Neutrophil (primary cell): ENCODE measurements at regions not wholly inside any gene's neighbourhood (a gene's known extent, or its start where the extent isn't known, plus 50 kb on each side); places are given as distances from the start of the nearest gene placed in this dataset.

ENCODE experiments used
- H3K27ac ChIP-seq: fragments of 200-600 bp; sonication (generic); 2 replicates; pipeline ENCODE4 v1.5.1; 2016; ENCODE audit warnings: mild to moderate bottlenecking, moderate library complexity
- H3K27me3 ChIP-seq: fragments of 200-600 bp; sonication (generic); 2 replicates; pipeline ENCODE4 v1.6.0; 2016; ENCODE audit warnings: mild to moderate bottlenecking
- H3K36me3 ChIP-seq: fragments of 200-600 bp; sonication (generic); 2 replicates; pipeline ENCODE4 v1.5.1; 2017
- H3K4me1 ChIP-seq, 2 experiments: fragments of 200-600 bp in 1 of 2; sonication (generic) in 1 of 2; 1 replicate in 1 of 2; 2 replicates in 1 of 2; pipeline versions ENCODE4 v1.5.1 to v1.6.1; 2013 to 2016; ENCODE audit warnings: low read depth in 1 of 2, low read length in 1 of 2, mild to moderate bottlenecking in 1 of 2, moderate library complexity in 1 of 2; ENCODE audit not compliant: control insufficient read depth in 1 of 2, insufficient read depth in 1 of 2
- H3K4me3 ChIP-seq, 2 experiments: fragments of 200-600 bp in 1 of 2; sonication (generic) in 1 of 2; 1 replicate in 1 of 2; 2 replicates in 1 of 2; pipeline ENCODE4 v1.5.1; 2013 to 2016; ENCODE audit warnings: low read depth in 1 of 2, low read length in 1 of 2, mild to moderate bottlenecking in 1 of 2, moderate library complexity in 1 of 2
- H3K9me3 ChIP-seq: fragments of 200-600 bp; sonication (generic); 2 replicates; pipeline ENCODE4 v1.5.1; 2016
- TF ChIP-seq, protein P1 (sequence below): fragments of 200-600 bp; sonication (generic); IDR thresholded peaks from 2 replicates; pipeline ENCODE4 v1.5.1; 2016; ENCODE audit warnings: antibody characterized with exemption

DNA sequence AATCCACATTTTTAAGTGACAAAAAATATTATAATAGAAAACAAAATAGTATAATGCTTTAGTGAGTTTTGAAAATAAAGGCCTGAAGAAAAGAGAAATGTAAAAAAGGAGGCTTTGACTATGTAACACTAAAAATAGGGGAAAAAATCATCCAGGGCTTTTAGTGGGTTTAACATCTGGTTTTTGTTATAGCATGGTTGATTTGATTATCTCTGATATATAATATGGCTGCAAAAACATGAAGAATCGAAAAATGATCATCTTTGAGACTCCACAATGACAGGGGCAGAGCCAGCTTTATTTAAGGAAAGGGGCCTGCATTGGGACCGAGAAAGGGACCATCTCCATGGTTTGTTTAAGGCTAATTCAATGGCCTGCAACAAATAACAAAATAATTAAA lies 393.8 kb downstream of the PLK2 start:
- TF ChIP-seq, protein P1, sequence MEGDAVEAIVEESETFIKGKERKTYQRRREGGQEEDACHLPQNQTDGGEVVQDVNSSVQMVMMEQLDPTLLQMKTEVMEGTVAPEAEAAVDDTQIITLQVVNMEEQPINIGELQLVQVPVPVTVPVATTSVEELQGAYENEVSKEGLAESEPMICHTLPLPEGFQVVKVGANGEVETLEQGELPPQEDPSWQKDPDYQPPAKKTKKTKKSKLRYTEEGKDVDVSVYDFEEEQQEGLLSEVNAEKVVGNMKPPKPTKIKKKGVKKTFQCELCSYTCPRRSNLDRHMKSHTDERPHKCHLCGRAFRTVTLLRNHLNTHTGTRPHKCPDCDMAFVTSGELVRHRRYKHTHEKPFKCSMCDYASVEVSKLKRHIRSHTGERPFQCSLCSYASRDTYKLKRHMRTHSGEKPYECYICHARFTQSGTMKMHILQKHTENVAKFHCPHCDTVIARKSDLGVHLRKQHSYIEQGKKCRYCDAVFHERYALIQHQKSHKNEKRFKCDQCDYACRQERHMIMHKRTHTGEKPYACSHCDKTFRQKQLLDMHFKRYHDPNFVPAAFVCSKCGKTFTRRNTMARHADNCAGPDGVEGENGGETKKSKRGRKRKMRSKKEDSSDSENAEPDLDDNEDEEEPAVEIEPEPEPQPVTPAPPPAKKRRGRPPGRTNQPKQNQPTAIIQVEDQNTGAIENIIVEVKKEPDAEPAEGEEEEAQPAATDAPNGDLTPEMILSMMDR, result no peak
- no peaks in the 10 kb centered on the region for H3K36me3 ChIP-seq

DNA sequence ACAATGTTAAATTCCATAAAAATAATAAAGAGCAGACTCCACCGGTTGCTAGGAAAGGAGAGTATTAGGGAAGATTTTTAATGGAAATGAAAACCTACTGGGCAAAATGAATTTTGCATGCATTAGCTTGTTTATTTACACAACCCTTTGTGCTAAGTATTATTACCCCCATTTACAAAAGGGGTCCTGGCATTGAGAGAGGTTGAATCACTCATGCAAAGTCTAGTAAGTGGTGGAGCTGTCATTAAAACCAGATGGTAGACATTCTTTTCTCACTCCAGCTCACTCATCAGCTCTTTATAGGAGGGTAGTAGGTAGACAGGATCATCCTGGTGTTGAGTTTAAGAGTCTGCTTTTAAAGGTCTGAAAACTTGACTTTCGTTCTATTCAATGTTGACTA lies 395.1 kb downstream of the PLK2 start:
- no peaks in the 10 kb centered on the region for H3K36me3 ChIP-seq
- H3K9me3 ChIP-seq, result no peaks in the 10 kb centered on the region
- TF ChIP-seq, protein P1, result no peak
- no peak overlapping the region for H3K4me3 ChIP-seq
- no peak overlapping the region for H3K27ac ChIP-seq
- H3K4me1 ChIP-seq, result no peaks in the 10 kb centered on the region
- no peaks in the 10 kb centered on the region for H3K27me3 ChIP-seq

More for the DNA sequence above, 393.8 kb downstream of the PLK2 start:
- H3K4me3 ChIP-seq, result no peak overlapping the region
- H3K27me3 ChIP-seq, result no peaks in the 10 kb centered on the region
- H3K9me3 ChIP-seq, result no peaks in the 10 kb centered on the region
- no peaks in the 10 kb centered on the region for H3K4me1 ChIP-seq
- no peak overlapping the region for H3K27ac ChIP-seq

DNA sequence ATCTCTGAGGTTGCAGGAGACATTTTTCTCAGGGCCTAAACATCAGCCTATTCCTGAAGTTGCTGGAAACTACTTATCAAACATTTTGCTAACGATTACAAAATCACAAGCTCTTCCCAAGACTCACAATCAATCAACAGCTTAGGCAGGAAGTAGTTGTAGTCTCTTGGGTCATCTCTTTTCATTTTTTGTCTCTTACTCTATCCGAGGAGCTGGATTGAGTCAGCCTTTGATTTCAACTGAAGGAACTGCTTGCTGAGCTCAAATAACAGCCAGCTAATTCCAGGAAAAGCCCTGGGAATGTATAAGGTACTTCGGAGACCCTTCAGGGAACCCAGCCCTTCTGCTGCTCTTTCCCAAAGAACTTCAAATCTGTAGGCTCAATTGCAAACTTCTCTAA lies 398.9 kb downstream of the PLK2 start:
- H3K27ac ChIP-seq, result no peak overlapping the region
- H3K4me3 ChIP-seq, result no peak overlapping the region
- TF ChIP-seq, protein P1, result no peak
- H3K4me1 ChIP-seq, result no peaks in the 10 kb centered on the region
- H3K27me3 ChIP-seq, result no peaks in the 10 kb centered on the region
- H3K9me3 ChIP-seq, result no peaks in the 10 kb centered on the region
- no peaks in the 10 kb centered on the region for H3K36me3 ChIP-seq

DNA sequence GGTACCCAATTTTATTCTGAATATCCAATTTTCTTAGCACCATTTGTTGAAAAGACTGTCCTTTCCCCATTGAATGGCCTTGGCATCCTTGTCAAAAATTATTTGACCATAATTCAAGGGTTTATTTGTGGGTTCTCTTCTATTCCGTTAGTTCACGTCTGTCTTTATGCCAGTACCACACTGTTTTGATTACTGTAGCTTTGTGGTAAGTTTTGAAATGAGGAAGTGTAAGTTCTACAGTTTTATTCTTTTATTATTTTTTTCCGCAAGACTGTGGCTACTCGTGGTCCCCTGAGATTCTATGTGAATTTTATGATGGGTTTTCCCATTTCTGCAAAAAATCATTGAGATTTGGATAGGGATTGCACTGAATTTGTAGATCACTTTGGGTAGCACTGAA lies 402.6 kb downstream of the PLK2 start:
- TF ChIP-seq, protein P1, result no peak
- no peaks in the 10 kb centered on the region for H3K9me3 ChIP-seq
- H3K4me1 ChIP-seq, result no peaks in the 10 kb centered on the region
- no peaks in the 10 kb centered on the region for H3K36me3 ChIP-seq
- no peaks in the 10 kb centered on the region for H3K27me3 ChIP-seq
- no peak overlapping the region for H3K4me3 ChIP-seq
- H3K27ac ChIP-seq, result no peak overlapping the region

DNA sequence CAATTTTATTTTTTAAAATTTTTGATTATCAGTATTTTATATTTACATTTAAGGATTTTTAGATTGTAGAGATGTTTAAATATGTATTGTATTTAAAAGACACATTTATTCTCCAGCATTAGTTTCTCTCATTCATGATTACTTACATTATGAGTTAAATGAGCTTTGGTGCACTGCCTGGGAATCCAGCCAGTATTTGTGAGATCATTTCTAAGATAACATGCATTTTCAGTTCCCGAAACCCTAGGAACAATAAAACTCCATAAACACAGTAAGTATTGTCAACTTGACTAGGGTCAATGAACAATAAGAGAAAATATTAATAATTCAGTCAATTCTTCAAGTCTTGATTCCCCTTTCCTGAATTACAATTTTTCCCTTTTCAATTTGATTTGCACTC lies 403.3 kb downstream of the PLK2 start:
- Histone ChIP-seq H3K4me3 (no peak overlapping the region), H3K4me1 (no peaks in the 10 kb centered on the region), H3K36me3 (no peaks in the 10 kb centered on the region), H3K27me3 (no peaks in the 10 kb centered on the region), H3K27ac (no peak overlapping the region), H3K9me3 (no peaks in the 10 kb centered on the region)
- TF ChIP-seq, protein P1, result no peak

DNA sequence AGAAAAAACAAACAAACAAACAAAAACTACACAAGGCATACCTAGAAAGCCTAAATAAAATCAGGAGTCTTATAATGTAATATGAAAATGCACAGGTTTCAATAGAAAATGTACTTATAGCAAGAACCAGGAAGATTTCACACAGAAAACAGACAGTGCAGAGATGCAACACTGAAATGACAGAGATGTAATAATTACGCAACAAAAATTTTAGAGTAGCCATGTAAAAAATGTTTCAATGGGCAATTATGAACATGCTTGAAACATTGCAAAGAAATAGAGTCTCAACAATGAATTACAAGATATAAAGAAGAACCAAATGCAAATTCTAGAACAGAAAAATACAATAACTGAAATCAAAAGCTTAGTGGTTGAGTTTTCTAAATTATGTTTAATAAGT lies 405.9 kb downstream of the PLK2 start:
- H3K4me3 ChIP-seq, result no peak overlapping the region
- H3K4me1 ChIP-seq, result no peaks in the 10 kb centered on the region
- no peak overlapping the region for H3K27ac ChIP-seq
- H3K36me3 ChIP-seq, result no peaks in the 10 kb centered on the region
- no peaks in the 10 kb centered on the region for H3K9me3 ChIP-seq
- TF ChIP-seq, protein P1, result no peak
- H3K27me3 ChIP-seq, result no peaks in the 10 kb centered on the region
